GM12892 (cell line): ENCODE measurements at regions not wholly inside any gene's neighbourhood (a gene's known extent, or its start where the extent isn't known, plus 50 kb on each side); places are given as distances from the start of the nearest gene placed in this dataset.

Experiments used
- DNase-seq: peaks from one replicate; pipeline ENCODE4 v3.0.0; 2011; ENCODE audit not compliant: insufficient read length
- FAIRE-seq: peaks from 2 replicates; lab custom pipeline; 2011; peaks lifted over from hg19 to GRCh38; lab: Jason Lieb, UNC
- POLR2A ChIP-seq: IDR thresholded peaks from 2 replicates; pipeline ENCODE4 v1.6.1; 2011; ENCODE audit warnings: low read depth, low read length, control low read depth
- POLR2AphosphoS5 ChIP-seq: IDR thresholded peaks from 2 replicates; pipeline ENCODE4 v1.6.1; 2011; ENCODE audit warnings: low read depth, low read length, control low read depth
- TAF1 ChIP-seq: IDR thresholded peaks from 2 replicates; pipeline ENCODE4 v1.6.1; 2011; ENCODE audit warnings: low read depth, mild to moderate bottlenecking, control low read depth, low read length, borderline replicate concordance

GRCh38 chr20:39702701-39703349, 740.7 kb downstream of the DHX35 start:
- no peak for FAIRE-seq
- TF ChIP-seq TAF1 (no peak), POLR2AphosphoS5 (no peak), POLR2A (no peak)
- no peak for DNase-seq

- TF ChIP-seq TAF1 (no peak), POLR2A (no peak), POLR2AphosphoS5 (no peak)
- FAIRE-seq (no peak), DNase-seq (no peak)
Observed at GRCh38 chr20:39700528-39700927, 738.4 kb downstream of the DHX35 start.

GRCh38 chr20:39699166-39699725, 737.1 kb downstream of the DHX35 start:
- FAIRE-seq = no peak
- TF ChIP-seq POLR2AphosphoS5 = no peak
- DNase-seq = no peak

GRCh38 chr20:39698752-39699151, 736.6 kb downstream of the DHX35 start:
- TF ChIP-seq TAF1 (no peak), POLR2A (no peak), POLR2AphosphoS5 (no peak)
- FAIRE-seq = no peak
- DNase-seq = no peak

- DNase-seq (no peak), FAIRE-seq (no peak)
- no peak for TF ChIP-seq TAF1
- no peak for TF ChIP-seq POLR2AphosphoS5
- TF ChIP-seq POLR2A = no peak
Observed at GRCh38 chr20:39691151-39691862, 729.2 kb downstream of the DHX35 start.

GRCh38 chr20:39676857-39677391, 714.8 kb downstream of the DHX35 start:
- no peak for FAIRE-seq
- no peak for DNase-seq
- TF ChIP-seq TAF1 = no peak
- TF ChIP-seq POLR2A = no peak

GRCh38 chr20:39676241-39676640, 714.1 kb downstream of the DHX35 start:
- no peak for DNase-seq
- TF ChIP-seq TAF1 = no peak
- TF ChIP-seq POLR2A = no peak
- no peak for TF ChIP-seq POLR2AphosphoS5
- no peak for FAIRE-seq

- DNase-seq = no peak
- FAIRE-seq = no peak
Observed at GRCh38 chr20:39674842-39675241, 712.7 kb downstream of the DHX35 start.

GRCh38 chr20:39670988-39671387, 708.8 kb downstream of the DHX35 start:
- no peak for TF ChIP-seq POLR2A
- TF ChIP-seq POLR2AphosphoS5 = no peak
- no peak for TF ChIP-seq TAF1
- DNase-seq = no peak
- FAIRE-seq = no peak

More at GRCh38 chr20:39674842-39675241, 712.7 kb downstream of the DHX35 start:
- TF ChIP-seq TAF1 = no peak
- TF ChIP-seq POLR2A = no peak
- TF ChIP-seq POLR2AphosphoS5 = no peak

GRCh38 chr20:39669659-39670058, 707.5 kb downstream of the DHX35 start:
- FAIRE-seq = no peak
- TF ChIP-seq TAF1 = no peak
- no peak for TF ChIP-seq POLR2A
- TF ChIP-seq POLR2AphosphoS5 = no peak
- no peak for DNase-seq

GRCh38 chr20:39668038-39668437, 705.9 kb downstream of the DHX35 start:
- TF ChIP-seq POLR2A = no peak
- no peak for TF ChIP-seq TAF1
- TF ChIP-seq POLR2AphosphoS5 = no peak

More at GRCh38 chr20:39668038-39668437, 705.9 kb downstream of the DHX35 start:
- no peak for FAIRE-seq
- DNase-seq = no peak
